GM21360 (cell line): ENCODE measurements at regions not wholly inside any gene's neighbourhood (a gene's known extent, or its start where the extent isn't known, plus 50 kb on each side); places are given as distances from the start of the nearest gene placed in this dataset.

Experiments
- ATAC-seq: cut with Tn5 transposase; IDR thresholded peaks from one replicate; pipeline ENCODE4 v1.9.1; 2021; ENCODE audit warnings: mild to moderate bottlenecking, moderate library complexity; ENCODE audit not compliant: unreplicated experiment

DNA sequence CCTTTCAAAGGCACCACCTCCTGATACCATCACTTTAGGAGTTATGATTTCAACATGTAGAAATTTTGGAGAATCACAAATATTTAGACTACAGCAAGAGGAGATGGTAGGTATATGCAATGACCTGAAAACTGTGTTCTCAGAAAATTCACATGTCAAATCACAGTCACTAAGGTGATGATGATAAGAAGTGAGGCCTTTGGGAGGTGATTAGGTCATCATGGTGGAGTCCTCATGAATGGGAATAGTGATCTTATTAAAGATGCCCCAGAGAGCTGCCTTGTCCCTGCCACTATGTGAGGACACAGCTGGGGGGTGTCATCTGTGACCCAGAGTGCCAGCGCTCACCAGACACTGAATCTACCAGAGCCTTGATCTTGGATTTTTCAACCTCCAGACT, 513.5 kb upstream of the TUSC1 start:
- no peak for ATAC-seq

DNA sequence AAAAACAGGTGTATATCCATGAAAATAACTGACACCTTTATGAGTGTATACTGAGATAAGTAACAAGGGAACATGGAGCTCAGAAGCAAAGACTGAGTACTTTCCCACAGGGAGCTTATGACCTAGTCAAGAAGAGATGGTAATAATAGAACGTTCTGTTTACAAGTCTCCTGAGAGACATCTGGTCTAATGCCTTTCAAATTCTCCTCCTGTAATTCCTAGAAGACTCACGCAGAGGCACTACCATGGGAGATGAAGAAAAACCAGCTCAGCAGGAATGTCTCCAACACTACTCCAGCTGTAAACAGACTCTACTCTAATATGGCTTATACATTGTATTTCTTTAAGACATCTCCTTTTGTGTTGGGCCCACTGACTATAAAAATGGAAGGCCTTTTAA, 503.6 kb upstream of the TUSC1 start:
- no peak for ATAC-seq

DNA sequence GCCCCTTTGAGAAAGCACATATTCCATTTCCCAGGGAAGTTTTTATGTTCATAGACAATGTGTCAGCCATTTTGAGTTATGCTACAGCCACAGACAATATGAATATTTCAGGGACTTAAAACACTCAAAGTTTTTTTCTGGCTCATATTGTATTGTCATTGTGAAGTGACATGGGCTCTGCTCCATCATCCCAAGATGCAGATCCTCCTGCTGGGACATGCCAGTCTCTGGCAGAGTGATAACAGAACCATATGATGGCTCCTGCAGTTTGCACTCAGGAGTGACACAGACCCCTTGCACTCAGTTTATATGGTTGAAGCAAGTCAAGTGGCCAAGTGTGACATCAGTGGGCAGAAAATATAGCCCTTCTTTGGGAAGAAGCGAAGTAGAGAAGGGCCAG, 498.4 kb upstream of the TUSC1 start:
- ATAC-seq: no peak

DNA sequence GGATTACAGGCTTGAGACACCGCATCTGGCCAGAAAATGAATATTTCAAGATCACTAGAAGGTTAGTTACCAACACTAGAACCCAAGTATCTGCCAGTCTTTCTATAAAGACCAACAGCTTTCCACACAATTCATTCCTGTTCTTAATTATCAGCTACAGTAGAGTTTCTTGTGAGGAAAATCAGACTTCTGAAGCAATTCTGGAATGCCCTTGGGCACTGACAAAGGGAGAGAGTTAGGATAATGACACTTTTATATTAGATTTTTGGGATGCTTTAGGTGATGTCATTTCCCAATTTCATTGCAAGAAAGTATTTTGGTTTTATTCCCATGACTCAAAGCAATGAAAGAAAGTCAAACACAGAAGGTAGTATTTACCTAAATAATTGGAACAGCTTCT, 497.0 kb upstream of the TUSC1 start:
- no peak for ATAC-seq

DNA sequence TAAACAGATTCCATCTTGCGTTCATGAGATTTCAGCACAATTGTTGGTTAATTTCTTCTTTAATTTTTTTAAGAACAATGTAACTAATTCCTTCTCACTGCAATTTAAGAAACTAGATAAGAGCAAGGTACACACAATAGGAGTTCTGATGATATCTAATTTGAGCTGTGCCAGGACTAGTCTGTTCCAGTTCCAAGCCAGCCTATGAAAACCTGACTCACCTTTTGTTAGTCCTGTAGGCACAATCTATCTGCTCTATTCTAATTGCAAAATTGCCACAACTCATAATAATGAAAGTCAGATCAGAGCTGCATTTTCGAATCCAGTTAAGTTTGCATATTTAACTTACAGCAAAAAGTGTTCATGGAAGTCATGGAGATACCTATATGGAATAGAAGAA, 494.1 kb upstream of the TUSC1 start:
- ATAC-seq: no peak

DNA sequence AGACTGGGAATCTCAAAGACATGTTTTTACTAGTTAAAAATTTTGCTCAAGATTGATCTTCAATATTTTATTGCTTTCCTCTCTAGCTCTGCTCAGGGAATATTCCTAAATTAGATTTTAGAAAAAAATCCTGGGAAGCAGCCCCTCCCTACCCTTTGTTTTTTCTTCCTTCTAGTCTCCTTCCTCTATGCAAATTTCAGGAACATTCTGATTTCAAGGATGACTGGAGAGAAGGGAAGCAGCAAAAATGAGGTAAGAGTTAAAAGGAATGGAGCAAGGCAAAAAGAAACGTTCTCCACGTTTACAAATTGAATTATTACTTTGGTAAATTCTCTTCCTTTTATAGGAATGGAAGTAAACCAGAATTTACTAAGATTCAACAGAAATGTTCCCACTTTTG, 493.4 kb upstream of the TUSC1 start:
- ATAC-seq: no peak

DNA sequence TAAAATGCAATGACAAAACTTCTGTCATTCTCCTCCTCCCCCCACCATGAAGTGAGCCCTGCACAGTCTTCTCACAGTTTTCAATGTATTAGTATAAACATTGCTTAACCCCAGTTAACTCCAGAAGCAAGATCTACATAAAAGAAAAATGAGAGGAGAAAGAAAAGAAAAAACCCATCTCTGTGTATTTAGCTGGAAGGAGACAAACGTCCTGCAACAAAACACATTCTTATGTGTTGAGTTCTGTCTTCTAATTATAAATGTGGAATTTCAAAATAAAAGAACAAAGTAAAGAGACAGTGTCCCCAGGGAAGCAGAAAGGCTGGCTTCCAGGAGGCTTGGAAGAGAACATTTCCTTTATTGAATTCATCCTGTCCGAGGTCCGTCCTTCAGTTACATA, 491.9 kb upstream of the TUSC1 start:
- ATAC-seq: no peak

DNA sequence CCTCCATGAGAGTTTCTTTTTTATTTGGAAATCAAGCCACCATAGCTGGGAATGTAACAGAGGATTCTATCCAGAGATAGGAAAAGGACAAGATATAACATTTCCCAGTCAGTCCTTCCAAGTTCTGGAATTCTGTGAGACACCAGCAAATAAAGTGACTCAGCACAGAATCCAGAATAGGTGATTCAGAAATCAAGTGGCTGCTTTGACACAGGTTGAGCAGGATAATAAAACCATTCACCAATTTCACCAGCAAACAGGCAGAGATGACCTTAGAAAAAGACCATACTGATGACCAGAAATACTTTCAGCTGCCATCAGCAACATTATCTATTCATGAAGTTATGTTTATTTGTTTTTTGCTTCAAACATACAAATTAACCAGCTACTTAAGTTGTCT, 491.5 kb upstream of the TUSC1 start:
- no peak for ATAC-seq

DNA sequence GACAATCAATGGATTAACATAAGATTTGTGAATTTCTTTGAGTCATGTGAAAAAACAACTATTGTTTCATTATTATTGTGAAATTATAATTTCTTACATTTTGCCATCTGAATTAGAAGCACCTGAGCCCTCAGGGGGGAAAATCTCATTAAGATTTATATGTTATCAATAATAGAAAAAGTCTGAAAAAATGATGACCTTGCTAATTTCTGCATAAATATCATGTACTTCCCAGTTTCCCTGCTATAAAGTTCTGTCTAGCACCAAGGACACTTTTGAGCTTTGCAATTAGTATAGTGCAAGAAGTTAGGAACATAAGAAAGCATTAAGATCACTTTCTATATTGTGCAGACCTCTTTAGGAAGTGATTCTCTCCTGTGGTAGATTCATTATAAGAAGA, 488.3 kb upstream of the TUSC1 start:
- ATAC-seq: no peak

DNA sequence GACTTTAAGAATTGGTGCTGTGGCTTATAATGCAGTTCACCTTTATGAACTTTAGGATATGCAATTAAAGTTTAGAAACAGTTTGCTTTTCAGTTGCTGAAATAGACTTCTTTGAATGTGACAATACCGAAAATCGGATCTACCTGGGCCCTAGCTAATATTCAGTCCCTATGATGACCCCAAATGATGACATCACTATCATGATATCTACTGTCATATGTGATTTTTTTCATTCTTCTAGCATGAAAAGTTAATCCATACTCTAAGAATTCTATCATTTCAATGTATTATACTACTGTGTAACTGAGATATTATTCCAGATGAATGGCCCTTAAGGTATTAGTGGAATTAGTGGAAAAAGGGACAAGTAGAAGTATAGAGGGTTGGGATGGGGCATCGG, 487.2 kb upstream of the TUSC1 start:
- ATAC-seq: no peak

DNA sequence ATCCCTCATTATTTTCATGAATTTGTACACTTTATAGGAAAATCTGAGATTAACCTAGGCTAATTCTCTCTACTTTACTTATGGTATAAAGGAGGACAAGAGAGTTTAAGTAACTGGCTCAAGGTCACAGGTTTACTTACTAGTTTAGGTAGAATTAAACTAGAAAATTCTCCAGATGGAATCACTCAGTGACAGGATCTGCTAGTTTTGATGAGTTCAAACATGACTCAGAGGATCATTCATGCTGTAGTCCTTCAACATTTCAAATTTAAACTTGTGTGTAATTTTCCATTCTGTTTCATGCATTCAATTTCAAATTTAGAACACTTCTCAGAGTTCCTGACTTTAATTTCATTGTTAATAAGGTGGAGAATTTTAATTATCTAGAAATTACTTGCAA, 485.7 kb upstream of the TUSC1 start:
- no peak for ATAC-seq

DNA sequence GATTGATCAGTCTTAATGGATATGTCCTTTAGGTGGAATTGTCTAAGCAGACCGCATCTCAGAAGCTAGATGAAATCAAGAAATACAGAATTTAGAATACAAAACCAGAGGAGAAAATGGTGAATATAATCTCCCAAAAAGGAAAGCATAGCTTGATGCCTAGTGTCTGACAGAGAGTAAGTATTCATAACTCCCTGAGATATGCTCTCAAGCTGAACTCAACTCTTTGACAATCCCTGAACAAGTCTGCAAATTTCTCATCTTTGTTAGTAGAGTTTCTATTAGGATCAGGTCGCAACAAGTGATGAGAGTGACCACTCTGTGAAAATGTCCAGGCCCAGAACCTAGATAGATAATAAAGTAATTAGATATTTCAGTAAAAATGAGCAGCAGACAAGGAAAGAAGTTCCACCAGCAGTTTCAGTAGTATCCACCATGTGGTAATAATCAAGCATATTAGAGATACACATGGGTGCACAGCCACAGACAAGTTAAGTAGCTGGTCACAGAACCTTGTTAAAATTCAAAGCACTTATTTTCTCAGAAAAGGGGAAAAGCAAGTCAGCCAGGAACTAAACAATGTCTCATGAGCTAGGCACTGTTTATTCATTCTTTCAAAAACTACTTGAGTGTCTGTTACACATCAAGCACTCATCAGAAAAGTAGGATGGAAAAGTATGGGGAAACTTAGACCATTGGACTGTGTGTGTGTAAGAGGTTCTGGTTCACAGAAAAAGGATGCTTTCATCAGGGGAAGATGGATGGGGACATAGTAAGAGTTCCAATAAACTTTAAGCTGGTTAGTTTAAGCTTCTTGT, 481.5 kb upstream of the TUSC1 start:
- no peak for ATAC-seq

DNA sequence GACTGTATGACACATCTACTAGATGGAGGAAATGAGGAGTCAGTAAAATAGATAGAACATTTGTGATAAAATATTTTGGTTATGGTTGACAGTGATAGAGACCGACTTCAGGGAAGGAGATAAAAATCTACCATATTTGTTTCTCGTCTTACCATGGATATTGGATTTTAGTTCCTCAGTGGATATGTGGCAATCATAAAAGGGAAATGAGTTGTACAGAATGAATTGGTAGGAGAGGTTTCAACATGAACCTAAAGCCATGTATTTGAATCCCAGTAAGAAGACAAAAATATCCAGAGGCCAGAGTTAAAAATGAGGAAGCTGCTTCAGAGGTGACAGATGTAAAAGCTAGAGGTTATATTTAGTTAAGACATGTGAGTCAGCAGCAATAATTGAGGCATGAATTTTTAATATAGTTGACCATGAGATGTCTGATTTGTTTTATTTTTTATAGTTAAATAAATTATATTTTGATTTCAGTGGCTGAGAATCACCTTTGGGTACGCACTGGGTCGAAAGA, 480.4 kb upstream of the TUSC1 start:
- no peak for ATAC-seq

DNA sequence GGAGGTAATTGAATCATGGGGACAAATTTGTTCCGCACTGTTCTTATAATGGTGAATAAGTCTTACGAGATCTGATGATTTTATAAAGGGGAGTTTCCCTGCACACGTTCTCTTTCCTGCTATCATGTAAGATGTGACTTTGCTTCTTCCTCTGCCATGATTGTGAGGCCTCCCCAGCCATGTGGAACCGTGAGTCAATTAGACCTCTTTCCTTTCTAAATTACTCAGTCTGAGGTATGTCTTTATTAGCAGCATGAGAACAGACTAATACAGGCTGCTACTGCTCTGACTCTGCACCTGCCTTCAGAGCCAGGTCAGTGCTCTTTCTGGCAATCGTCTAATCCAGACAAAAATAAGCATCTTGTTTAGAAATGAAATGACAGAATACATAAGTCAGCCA, 479.2 kb upstream of the TUSC1 start:
- peak; percentile 89 for ATAC-seq

DNA sequence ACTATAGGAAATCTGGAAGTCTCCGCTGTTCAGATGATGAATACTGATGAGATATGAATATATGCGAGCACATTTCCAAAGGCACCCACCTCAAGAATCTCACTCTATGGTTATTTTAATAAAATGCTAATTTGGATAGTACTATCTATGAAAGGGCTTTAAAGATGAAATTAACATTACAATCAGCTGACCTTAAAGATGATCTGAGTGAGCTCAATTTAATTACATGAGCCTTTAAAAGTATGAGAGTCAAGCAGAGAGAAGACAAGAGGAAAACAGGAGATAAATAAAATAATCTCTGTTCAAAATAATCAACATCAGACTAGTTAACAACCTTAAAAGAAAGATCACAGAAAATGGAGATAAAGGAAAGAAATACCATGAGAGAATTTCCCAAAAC, 474.1 kb upstream of the TUSC1 start:
- ATAC-seq: no peak

DNA sequence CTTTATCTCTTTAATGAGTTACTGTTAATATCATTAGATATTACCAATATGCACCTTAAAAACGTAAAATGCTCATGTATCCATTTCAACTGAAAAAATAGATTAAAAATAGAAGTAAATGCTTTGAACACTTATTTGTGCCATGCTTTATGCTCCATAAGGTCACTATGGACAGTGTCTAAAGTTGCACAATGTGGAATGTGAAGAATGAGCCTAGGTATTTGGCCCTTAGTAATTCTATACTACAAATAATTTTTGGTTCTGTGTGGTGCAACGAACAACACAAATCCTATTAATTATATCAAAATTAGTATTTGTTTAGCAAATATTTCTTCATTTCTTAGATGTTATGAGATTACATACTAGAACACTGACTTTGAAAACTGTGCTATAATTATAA, 469.9 kb upstream of the TUSC1 start:
- ATAC-seq: no peak

DNA sequence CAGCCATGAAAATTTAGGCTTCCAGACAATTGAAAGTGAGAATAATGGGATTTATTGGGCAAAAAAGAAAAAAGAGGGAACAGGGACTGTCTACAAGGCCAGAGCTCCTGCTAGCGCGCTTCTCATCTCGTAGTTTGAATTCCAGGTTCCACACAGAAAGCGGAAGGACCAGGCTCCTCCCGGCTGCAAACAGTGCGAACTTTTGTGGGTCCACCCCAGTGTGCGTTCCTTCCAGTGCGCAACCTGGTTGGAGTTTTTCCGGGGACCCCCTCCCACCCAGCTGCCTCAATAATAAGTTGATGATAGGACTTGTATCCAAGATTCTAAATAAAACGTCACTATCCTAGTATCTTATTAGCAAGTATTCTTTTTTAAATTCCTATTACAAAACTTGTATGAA, 467.7 kb upstream of the TUSC1 start:
- ATAC-seq: no peak

DNA sequence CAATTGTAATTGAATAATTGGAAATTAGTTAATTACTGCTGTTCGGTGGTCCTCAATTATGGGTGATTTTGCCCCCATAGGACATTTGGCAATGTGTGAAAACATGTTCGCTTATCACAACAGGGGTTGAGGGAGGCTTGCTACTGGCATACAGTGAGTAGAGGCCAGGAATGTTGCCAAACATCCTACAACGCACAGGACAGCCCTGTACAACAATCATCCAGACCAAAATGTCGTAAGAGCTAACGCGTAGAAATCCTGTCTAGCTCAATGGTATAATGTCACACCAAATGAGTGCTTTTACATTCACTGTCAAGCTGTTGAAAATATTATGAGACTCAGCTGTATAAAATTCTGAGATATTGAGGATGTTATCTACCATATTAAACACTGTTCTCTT, 464.4 kb upstream of the TUSC1 start:
- ATAC-seq: no peak

DNA sequence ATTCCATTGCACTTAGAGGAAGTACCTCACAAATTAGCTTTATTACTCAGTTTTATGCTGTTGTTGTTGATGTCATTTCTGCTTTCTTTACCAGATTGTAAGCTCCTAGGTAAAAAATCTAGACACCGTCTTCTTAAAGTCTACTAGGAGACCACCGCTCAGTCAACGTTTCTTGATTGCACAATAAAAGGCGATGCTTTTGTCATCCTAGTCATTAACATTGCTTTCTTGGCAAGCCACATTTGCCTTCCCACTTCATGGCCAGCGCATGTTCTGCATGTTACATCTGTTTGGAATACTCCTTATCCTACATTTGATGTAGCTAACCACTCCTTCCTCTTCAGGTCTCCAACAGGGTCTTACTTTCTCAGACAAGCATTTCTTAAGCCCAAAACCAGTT, 464.0 kb upstream of the TUSC1 start:
- no peak for ATAC-seq

DNA sequence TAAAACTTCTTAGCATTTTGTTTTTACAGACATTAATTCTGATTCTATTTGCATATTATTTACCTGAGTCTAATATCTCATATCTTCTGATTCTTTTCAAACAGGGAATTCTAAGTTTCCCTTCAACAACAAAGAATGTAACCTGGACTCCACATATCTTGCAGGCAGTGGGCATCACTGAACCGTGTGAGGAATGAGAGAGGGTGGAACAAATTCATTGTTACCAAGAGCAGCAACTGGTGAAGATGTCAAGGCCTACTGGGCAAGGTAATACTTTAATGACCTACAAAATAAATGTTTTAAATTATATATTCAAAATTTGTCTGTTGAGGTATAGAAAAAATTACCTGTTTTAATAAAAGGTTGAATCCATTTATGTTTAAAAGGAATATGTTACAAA, 455.3 kb upstream of the TUSC1 start:
- no peak for ATAC-seq

DNA sequence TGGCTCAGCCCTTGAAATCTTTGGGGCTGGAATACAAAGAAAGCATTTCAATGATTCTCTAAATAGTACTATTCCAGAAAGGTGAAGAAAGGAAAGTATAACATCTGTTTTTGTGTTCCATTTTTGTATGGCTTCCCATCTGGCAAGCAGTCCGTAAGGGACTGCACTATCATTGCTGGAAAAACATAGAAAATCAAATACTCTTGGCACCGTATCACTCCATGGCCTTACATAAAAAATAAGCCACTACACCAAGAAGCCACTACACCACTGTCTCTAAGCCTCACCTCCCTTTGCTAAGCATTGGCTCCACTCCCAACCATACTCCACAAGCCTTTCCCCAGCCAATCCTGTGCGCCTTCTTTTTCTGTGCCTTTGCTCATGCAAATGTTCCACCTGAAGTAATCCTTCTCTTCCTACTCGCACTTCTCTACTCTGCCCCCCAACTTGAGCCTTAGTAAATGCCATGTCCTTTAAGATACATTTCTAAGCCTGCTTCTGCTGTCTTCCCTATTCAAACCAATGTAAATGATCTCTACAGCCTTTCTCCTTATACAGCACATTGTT, 454.6 kb upstream of the TUSC1 start:
- no peak for ATAC-seq

DNA sequence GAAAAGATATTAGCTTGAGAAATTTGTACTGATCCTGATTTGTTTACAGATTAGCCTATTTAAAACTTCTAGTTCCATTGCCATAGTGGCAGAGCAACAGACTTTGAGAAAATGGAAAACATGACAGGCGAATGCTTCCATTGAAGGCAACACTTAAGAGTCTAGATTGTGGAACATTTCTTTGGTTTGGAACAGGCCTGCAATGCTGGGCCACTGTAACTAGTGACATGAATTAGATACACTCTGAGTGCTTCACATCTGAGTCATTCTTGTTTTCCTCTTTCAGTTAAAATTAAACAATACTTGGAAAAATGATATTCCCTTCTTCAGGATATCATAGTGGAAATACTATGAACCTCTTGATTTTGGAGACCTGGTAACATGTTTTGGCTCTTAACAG, 453.6 kb upstream of the TUSC1 start:
- ATAC-seq: no peak

DNA sequence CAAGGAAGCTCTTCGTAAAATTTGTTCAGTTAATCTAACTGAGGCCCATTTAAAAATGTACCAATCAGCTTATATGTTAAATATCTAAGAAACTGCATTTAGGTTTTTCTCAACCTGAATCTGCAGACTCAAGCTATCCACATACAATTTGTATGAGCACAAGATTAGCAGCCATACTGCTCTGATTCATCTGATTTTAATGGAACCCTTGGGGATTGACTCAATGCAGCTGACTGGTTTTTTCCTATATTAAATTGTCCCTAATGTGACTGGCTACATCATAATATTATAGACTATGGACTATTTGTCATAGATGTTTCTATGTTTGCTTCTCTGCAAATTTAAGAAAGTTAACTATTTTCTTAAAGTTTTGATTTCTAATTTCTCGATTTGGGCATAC, 451.0 kb upstream of the TUSC1 start:
- no peak for ATAC-seq
